ENCODE measurements at regions not wholly inside any gene's neighbourhood (a gene's known extent, or its start where the extent isn't known, plus 50 kb on each side); places are given as distances from the start of the nearest gene placed in this dataset.

DNA sequence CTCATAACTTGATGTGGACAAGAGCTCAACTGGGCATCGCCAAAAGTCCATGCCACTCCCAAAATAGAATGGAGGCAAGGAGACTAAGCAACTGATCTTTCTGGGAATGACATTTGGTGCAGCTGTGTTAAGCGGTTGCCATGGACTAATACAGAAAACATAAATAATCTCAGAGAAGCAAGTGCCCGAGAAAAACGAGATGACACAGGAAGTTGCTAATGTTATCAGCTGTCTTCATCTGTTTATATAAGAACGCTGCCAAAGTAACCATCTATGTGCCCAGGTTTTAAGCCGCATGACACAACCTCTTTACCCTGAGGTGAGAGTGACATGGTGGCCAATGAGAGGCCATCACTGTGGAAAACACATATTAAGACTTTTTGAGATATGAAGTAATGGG lies 54.9 kb upstream of the SACS start:
- TF ChIP-seq, protein P1, sequence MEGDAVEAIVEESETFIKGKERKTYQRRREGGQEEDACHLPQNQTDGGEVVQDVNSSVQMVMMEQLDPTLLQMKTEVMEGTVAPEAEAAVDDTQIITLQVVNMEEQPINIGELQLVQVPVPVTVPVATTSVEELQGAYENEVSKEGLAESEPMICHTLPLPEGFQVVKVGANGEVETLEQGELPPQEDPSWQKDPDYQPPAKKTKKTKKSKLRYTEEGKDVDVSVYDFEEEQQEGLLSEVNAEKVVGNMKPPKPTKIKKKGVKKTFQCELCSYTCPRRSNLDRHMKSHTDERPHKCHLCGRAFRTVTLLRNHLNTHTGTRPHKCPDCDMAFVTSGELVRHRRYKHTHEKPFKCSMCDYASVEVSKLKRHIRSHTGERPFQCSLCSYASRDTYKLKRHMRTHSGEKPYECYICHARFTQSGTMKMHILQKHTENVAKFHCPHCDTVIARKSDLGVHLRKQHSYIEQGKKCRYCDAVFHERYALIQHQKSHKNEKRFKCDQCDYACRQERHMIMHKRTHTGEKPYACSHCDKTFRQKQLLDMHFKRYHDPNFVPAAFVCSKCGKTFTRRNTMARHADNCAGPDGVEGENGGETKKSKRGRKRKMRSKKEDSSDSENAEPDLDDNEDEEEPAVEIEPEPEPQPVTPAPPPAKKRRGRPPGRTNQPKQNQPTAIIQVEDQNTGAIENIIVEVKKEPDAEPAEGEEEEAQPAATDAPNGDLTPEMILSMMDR (IDR thresholded peaks at IDR 0.05): no peak
- no peak for TF ChIP-seq POLR2A (IDR thresholded peaks at IDR 0.05)
- no peak for TF ChIP-seq EP300 (IDR thresholded peaks at IDR 0.05)
